HT1080 (cell line): ENCODE measurements at regions not wholly inside any gene's neighbourhood (a gene's known extent, or its start where the extent isn't known, plus 50 kb on each side); places are given as distances from the start of the nearest gene placed in this dataset.

Experiments used
- DNase-seq: peaks from one replicate; pipeline ENCODE4 v3.0.0-alpha.2; 2015; ENCODE audit warnings: low read depth

DNA sequence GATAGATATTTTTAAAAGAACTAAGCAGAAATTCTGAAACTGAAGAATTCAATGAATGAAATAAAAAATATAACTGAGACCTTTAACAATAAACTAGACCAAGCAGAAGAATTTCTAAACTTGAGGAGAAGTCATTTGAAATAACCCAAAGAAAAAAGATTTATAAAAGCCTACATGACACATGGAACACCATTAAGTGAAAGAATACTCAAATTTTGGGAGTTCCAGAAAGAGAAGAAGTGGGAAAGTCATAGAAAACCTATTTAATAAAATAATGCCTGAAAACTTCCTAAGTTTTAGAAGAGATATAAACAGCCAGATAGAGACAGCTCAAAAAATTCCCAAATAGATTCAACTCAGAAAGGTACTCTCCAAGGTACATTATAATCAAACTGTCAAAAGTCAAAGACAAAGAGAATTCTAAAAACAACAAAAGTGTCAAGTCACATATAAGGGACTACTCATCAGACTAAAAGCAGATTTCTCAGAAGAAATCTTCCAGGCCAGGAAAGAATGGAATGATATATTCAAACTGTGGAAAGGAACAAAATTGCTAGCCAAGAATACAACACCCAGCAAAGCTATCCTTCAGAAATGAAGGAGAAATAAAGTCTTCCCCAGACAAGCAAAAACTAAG, 72.9 kb upstream of the GNAZ start:
- DNase-seq = no peak

GRCh38 chr22:22997988-22998387, 72.3 kb upstream of the GNAZ start:
- DNase-seq = no peak

DNA sequence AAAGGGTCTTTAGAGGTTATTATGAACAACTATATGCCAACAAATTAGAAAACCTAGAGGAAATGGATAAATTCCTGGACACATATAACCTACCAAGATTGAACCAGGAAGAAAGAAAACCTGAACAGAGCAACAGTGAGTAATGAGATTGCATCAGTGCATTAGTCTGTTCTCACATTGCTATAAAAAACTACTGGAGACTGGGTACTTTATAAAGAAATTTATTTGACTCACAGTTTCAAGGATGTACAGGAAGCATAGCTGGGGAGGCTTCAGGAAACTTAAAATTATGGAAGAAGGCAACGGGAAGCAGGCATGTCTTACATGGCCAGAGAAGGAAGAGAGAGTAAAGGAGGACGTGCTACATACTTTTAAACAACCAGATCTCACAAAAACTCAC, 70.8 kb upstream of the GNAZ start:
- DNase-seq = peak; percentile 10

DNA sequence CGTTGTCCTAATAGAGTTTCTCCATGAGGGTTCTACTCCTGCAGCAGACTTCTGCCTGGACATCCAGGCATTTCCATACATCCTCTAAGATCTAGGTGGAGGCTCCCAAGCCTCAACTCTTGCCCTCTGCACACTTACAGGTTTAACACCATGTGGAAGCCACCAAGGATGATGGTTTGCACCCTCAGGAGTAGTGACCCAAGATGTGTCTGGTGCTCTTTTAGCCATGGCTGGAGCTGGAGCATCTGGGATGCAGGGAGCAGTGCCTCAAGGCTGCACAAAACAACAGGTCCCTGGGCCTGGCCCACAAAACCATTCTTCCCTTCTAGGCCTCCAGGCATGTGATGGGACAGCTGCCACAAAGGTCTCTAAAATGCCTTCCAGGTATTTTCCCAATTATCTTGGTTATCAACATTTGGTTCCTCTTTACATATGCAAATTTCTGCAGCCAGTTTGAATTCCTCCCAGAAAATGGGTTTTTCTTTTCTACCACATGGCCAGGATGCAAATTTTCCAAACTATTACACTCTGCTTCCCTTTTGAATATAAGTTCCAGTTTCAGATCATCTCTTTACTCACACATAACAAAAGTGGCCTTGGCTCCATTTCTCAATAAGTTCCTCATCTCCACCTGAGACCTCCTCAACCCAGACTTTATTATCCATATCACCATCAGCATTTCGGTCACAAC, 69.5 kb upstream of the GNAZ start:
- DNase-seq = no peak

GRCh38 chr22:23001463-23001862, 68.9 kb upstream of the GNAZ start:
- DNase-seq = no peak

DNA sequence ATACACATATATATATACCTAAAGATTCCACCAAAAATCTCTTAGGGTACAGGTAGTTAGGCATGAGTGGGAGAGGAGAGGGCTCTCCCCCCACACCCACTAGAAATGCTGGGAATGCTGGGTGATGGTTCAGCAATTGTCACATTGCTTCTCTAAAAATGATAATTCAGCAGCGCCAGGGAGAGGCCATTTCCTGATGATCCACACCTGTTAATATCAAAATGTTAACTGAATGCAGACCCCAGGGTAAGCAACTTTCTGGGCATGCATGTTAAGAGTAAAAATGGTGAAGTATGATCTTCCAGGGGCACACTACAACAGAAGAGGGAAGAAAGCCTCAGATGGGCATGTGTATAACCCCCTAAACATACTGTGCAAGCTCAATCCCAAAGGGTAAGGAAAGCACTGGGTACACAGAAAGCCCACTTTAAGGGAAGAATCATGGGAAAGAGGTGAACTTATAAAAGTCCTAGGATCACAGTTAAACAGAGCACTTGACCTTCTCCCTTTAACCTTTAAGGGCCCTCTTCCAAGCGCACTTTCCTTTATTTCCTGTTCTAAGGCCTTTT, 67.6 kb upstream of the GNAZ start:
- DNase-seq = no peak

DNA sequence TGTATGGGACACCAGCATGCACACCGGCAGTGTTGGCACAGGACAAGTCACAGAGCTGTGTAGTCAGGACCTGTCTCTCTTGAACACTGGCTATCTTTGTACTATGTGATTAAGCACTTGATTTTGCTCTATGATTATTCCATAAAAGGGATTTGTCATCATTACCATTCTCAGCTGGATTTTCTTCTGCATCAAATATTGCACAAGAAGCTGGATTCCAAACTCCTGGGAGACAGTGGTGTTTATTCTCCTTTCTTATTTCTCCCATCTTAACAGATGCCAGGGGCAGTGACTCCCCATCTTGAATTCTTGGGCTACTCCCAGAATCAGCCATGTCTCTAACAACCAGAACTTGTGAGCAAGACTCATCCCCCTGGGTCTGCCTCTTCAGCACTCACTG, 62.5 kb upstream of the GNAZ start:
- DNase-seq = no peak

GRCh38 chr22:23008896-23009295, 61.4 kb upstream of the GNAZ start:
- no peak for DNase-seq
